SU-DHL-6 (cell line): ENCODE measurements at regions not wholly inside any gene's neighbourhood (a gene's known extent, or its start where the extent isn't known, plus 50 kb on each side); places are given as distances from the start of the nearest gene placed in this dataset.

ENCODE experiments used
- EZH2phosphoT487 ChIP-seq: fragments of 200-600 bp; sonication (generic), shearing (Covaris generic); conservative IDR thresholded peaks from 2 replicates; pipeline ENCODE4 v1.6.1; 2018; ENCODE audit warnings: mild to moderate bottlenecking, antibody characterized with exemption, low read length, moderate library complexity, mixed read lengths
- TF ChIP-seq, protein P1 (sequence below): fragments of 200-600 bp; sonication (generic); IDR thresholded peaks from one replicate; pipeline ENCODE4 v1.5.1; 2017; ENCODE audit warnings: antibody characterized with exemption, mild to moderate bottlenecking, low read length, moderate library complexity; ENCODE audit not compliant: insufficient read depth, poor library complexity, severe bottlenecking

DNA sequence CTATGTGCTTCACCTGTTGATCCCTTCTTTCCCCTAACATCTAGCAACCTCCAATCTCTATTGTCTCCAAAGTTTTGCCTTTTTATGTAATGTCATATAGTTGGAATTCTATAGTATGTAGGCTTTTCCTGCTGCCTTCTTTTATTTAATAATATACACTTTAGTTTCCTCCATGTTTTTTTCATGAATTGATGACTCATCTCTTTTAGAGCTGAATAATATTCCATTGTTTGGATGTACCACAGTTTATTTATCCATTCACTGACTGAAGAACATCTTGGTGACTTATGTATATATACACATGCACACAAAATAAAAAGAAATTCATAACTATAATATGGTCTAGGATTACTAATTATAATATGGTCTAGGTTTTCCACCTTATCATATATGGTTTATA lies 1314.2 kb downstream of the OTOL1 start:
- TF ChIP-seq, protein P1, sequence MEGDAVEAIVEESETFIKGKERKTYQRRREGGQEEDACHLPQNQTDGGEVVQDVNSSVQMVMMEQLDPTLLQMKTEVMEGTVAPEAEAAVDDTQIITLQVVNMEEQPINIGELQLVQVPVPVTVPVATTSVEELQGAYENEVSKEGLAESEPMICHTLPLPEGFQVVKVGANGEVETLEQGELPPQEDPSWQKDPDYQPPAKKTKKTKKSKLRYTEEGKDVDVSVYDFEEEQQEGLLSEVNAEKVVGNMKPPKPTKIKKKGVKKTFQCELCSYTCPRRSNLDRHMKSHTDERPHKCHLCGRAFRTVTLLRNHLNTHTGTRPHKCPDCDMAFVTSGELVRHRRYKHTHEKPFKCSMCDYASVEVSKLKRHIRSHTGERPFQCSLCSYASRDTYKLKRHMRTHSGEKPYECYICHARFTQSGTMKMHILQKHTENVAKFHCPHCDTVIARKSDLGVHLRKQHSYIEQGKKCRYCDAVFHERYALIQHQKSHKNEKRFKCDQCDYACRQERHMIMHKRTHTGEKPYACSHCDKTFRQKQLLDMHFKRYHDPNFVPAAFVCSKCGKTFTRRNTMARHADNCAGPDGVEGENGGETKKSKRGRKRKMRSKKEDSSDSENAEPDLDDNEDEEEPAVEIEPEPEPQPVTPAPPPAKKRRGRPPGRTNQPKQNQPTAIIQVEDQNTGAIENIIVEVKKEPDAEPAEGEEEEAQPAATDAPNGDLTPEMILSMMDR, result no peak
- no peak for TF ChIP-seq EZH2phosphoT487
